Activated CD4-positive, alpha-beta T cell treated with anti-CD3 and anti-CD28 coated beads, Interleukin-2, amount 50 U/mL, for 4 hours (primary cell): ENCODE measurements at regions not wholly inside any gene's neighbourhood (a gene's known extent, or its start where the extent isn't known, plus 50 kb on each side); places are given as distances from the start of the nearest gene placed in this dataset.

Experiments
- DNase-seq, 2 experiments: peaks; one replicate each; pipeline ENCODE4 v3.0.0-alpha.2; 2020

DNA sequence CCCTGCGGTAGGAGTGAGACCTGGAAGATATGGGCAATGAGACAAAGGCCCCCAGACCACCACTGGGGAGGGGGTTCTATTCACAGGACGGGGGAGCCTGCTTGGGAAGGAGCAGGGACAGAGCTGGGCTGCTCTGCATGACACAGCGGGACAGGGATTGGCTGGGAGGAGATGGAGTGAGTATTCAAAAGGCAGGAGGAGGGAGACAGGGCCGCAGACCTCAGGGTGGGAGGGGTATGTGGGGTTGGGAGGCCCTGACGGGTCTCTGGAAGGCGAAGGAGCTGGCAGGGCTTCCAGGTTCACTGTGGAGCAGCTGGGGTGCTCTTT is 60.8 kb upstream of the RPS6KA2 start:
- DNase-seq = no peak

DNA sequence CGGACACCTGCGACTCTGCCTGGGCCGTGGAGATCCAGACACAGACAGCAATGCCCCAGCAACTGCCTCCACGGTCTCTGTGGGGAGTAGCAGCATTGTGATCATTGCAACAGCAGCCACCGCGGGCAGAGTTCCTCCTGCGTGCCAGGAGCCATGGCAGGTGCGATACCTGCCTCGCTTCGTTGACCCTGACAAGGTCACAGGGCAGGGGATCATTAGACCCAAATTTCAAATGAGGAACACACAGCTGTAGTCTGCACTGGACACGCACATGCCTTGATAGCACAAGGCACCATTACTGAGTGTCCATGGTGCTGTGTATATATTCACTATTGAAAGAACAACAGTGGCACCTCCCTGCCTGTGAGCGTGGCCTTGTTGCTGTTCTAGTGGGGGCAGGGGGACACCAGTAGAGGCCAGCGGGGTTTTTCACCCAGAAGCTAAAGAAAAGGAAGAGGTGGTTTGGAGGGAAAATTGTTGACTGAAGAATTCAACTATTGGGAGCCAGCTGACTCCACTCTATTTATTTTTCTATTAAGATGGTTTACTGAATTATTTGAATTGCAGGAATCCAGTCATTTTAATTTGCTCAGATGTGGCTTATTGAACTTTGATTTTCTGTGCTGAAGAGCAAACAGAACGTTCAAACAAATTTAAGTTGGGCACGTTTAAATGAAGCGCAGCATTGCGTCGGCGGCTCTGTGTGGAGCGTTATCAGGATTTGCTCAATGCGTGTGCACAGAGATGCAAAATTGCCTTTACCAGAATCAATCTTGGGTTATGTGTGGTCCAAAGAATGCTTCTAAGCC is 60.2 kb upstream of the RPS6KA2 start:
- DNase-seq = no peak

DNA sequence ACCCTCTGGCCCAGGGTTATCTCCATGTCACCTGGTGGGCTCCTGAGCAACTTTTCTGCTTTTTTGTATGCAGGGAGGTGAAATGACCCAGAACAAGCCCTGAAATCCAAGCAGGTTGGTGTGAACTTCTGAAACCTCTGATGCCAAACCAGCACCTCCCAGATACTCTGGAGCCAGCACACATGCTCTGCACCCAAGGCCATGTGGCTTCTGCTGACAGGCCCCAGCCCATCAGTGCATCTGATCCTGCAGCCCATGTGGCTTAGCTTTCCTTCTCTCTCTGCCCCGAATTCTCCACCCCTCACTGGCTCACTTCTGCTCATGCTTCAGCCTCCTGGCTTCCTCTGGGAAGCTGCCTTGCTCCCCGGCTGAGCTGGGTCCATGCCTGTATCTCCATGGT is 59.3 kb upstream of the RPS6KA2 start:
- DNase-seq = no peak

DNA sequence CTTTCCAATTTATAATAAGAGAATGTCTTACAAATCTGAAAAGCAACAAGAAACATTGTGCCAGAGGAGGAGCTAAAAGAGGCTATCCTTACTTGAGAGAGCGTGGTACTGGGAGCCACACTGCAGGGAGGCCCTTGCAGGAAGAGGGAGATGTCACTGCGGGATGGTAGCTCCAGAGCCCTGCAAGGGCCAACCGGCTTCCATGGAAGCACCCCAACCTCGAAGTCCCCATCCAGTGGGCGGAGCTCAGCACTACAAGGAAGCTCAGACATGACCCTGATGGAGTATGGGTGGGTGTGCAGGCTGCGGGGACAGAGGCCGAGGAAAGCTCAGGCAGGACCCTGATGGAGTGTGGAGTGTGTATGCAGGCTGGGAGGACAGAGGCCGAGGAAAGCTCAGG is 57.8 kb upstream of the RPS6KA2 start:
- DNase-seq = no peak

DNA sequence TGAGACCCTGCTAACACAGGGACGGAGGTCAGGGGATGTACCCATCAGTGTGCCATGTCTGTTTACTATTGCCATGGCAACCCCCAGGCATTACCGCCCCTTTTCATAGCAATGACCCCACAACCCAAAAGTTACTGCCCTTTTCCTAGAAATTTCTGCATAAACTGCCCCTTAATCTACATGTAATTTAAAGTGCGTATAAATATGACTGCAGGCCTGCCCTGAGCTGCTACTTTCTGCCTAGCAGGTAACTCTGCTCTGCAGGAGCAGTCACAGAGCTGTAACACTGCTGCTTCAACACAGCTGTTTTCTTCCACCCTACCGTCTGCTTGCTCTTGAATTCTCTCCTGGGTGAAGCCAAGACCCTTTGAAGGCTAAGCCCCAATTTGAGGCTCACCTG is 57.1 kb upstream of the RPS6KA2 start:
- DNase-seq = no peak

DNA sequence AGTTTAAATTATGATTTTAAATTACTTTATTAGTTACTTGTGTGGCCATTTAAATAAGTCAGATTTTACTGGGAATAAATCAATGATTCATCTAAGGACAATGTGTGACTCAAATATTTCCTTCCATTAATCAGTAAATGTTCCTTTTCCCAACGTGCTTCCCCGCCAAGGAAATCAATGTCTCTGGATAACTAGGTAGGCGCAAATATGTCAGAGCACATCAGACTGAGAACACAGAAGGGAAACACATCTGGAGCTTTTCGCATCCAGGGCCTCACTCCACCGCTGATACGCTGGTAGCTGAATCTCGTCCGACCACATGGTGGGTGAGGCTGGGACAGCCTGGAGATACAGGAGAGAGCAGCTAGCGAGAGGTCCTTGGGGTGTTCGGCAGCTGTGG is 56.4 kb upstream of the RPS6KA2 start:
- DNase-seq = no peak

DNA sequence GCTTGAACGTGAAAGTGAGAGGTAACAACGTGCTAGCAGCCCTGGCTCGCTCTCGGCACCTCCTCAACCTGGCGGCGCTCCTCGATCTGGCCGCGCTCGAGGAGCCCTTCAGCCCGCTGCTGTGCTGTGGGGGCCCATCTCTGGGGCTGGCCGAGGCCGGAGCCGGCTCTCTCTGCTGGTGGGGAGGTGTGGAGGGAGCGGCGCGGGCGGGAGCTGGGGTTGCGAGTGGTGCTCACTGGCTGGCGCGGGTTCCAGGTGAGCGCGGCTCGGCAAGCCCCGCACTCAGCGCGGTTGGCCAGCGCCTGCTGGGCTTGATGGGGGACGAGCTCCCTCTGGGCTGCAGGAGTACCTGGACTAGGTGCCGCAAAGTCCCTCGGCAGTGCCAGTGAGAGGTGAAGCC is 52.5 kb upstream of the RPS6KA2 start:
- DNase-seq = no peak

DNA sequence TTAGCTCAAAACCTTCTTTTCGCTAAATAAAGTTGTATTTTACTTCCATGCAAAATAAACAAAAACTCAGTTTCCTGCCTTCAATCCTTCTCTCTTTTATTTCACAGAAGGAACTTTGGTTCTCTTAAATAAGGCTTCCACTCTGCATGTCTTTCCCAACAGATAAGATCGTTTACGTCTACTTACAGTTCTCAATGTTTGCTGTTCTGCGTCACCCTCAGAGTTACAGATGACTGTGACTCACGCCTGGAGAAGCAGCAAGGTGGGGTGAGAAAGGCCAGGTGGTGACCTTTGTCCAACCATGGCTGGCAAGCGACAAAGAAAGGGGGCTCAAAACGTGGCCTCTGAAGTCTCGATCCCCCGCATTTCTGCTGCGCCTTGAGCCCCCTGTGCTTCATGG is 51.4 kb upstream of the RPS6KA2 start:
- no peak for DNase-seq

DNA sequence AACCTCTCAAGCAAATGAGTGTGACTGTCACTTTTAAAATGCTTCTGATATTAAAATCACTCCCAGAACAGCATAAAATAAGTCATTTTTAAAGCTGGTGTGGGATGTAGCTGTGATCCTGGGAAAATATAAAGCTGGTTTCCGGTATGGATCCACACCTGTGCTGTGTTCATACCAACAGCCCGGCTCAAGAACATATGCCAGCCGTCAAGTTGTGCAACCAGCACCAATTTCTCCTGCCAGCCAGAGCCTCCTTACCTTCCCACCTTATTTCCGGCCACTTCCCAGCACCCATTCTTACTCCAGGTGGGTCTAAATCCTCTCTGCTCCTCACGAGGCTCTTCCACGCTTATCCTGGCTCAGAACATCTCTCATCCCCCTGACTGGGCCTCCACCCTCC is 50.9 kb upstream of the RPS6KA2 start:
- DNase-seq = no peak
